Epithelial cell of esophagus (primary cell): ENCODE measurements at regions not wholly inside any gene's neighbourhood (a gene's known extent, or its start where the extent isn't known, plus 50 kb on each side); places are given as distances from the start of the nearest gene placed in this dataset.
A peak's percentile ranks its signal among the peaks of the same experiment; 100 is the strongest.

Experiments used
- DNase-seq: peaks from one replicate; pipeline ENCODE4 v3.0.0; 2010; ENCODE audit warnings: low read depth
- H3K4me3 ChIP-seq: 2 replicates; pipeline ENCODE4 v1.5.1; 2011; ENCODE audit warnings: mild to moderate bottlenecking, low read length, control low read depth
- TF ChIP-seq, protein P1 (sequence below): IDR thresholded peaks from 2 replicates; pipeline ENCODE4 v1.5.1; 2011; ENCODE audit warnings: low read depth, mild to moderate bottlenecking, low read length, control low read depth, inconsistent platforms; ENCODE audit not compliant: insufficient read depth; ENCODE audit errors: missing control alignments

DNA sequence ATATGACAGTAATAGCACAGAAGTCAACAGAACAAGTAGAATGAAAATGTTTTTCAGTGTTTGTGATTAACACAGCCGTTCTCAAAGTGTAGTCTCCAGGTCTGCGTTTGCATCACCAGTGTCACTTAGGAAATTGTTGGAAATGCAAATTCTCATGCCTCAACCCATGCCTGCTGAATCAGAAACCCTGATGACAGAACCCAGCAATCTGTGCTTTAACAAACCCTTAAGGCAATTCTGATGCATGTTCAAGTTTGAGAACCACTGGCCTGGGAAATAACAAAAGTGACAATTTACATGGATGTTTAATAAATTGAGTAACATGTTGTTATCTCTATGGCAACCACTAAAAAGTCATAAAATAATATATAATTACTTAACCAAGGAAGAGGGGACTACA, 103.1 kb upstream of the ATP11B start:
- DNase-seq = peak; percentile 91
- TF ChIP-seq, protein P1, sequence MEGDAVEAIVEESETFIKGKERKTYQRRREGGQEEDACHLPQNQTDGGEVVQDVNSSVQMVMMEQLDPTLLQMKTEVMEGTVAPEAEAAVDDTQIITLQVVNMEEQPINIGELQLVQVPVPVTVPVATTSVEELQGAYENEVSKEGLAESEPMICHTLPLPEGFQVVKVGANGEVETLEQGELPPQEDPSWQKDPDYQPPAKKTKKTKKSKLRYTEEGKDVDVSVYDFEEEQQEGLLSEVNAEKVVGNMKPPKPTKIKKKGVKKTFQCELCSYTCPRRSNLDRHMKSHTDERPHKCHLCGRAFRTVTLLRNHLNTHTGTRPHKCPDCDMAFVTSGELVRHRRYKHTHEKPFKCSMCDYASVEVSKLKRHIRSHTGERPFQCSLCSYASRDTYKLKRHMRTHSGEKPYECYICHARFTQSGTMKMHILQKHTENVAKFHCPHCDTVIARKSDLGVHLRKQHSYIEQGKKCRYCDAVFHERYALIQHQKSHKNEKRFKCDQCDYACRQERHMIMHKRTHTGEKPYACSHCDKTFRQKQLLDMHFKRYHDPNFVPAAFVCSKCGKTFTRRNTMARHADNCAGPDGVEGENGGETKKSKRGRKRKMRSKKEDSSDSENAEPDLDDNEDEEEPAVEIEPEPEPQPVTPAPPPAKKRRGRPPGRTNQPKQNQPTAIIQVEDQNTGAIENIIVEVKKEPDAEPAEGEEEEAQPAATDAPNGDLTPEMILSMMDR = no peak
- no peak overlapping the region for H3K4me3 ChIP-seq

DNA sequence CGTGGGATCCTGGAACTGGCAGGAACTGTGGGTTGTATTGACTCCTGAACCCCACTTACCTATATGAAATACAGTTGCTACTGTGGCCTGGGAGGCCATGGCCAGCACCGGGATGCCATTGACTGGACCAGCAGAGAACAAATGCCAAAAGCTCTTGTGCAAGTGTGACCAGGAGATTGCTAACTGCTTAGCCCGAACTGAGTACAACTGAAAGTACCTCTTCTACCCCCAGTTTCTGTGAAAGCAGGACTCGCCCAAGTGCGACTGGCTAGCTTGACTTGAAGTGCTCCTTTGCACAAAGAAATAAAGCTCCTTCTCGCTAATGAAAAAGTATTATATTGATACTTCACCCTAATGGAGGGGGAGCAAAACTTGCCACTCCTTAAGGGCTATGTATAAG, 101.3 kb upstream of the ATP11B start:
- no peak for DNase-seq
- no peak overlapping the region for H3K4me3 ChIP-seq
- TF ChIP-seq, protein P1 = no peak

DNA sequence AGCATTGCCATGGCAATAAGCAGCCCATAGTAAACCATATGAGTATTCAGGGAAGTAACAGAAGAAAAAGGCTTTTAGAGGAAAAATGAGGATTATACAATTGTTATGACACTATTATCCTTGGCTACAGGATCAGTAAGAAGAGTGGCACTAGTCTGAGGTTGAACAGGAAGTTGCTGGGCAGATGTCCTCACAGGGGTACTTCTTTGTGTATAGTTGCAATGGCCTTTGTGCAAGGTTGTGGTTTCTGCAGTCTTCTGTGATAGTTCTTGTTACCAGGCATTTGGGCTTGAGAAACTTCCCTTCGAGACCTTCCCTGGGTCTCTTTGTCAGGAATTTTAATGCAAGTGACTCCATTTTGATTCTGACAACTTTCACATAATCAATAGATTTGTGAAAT, 100.6 kb upstream of the ATP11B start:
- DNase-seq = no peak
- TF ChIP-seq, protein P1 = no peak

DNA sequence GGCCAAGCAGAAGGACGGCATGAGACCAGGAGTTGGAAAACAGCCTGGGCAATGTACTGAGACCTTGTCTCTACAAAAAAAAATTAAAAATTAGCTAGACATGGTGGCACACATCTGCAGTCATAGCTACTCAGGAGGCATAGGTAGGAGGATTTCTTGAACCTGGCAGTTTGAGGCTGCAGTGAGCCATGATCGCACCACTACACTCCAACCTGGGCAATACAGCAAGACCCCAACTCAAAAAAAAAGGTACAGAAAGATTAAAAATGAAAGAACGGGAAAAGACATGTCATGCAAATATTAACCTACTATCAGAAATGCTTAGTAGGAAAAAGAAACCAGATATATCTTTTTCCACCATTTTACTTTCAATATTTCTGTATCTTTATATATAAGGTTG, 99.6 kb upstream of the ATP11B start:
- TF ChIP-seq, protein P1 = no peak
- DNase-seq = no peak
- H3K4me3 ChIP-seq = no peak overlapping the region

More for the DNA sequence above, 100.6 kb upstream of the ATP11B start:
- H3K4me3 ChIP-seq = no peak overlapping the region

DNA sequence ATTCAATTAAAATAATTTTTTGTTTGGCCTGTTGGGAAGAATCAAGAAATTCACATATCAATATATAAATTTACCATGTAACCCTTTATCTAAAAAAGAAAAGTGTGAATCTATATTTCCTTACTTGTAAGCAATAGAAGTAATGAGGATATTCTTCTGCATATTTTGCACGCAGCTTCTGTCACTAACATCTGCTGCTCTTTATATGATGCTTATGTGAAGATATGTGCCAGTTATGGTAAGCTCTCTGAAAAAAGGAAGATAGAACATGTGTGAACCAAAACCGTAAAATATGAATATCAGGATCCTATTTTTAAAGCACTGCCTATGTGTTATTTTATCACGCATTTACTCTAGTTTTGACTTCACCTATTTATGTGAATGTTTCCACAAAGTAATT, 96.4 kb upstream of the ATP11B start:
- no peak for DNase-seq
- H3K4me3 ChIP-seq = no peak overlapping the region
- TF ChIP-seq, protein P1 = no peak

DNA sequence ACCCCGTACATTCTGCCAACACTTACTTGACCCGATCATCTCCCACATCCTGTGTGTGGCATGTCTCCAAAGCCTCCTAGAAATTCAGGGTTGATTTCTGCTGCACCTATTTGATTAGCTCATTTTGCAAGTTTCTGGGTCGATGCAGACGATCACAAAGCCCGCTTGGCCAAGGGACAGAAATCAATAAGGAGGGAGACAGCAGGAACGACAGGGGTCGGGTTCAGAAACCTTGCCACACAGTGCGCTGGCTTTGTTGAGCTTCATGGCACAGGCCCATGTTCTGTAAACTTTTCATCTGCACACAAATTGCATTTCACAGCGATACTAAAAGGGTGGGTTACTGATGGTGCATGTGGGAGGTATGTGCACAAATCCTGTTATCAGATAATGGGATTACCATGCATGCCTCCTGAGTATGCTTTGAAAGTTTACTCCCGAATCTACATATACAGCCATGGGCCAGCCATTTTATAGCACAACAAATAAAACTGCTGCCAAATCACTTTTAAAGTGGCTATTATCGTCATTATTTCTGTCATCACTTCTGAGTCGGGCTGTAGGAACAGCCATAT, 95.9 kb upstream of the ATP11B start:
- no peak overlapping the region for H3K4me3 ChIP-seq
- TF ChIP-seq, protein P1 = no peak
- no peak for DNase-seq

DNA sequence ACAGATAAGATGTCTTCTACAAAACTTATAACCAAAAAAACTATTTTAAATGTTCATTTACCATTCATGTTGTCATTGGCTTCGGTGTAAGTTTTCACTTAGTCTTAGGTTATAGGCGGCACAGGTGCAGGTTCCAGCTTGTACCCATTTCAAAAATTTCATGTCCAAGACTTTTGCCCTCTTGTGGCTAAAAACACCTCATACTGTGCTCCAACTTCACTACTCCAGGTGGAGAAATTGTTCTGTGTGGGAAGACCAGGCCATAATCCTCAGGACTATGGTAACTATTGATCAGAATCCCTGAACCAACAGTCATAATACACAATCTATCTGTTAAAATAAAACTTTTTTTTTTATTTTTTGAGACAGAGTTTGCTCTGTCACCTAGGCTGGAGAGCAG, 95.2 kb upstream of the ATP11B start:
- no peak for DNase-seq
- TF ChIP-seq, protein P1 = peak; percentile 5
- no peak overlapping the region for H3K4me3 ChIP-seq
